GM21381 (cell line): ENCODE measurements at regions not wholly inside any gene's neighbourhood (a gene's known extent, or its start where the extent isn't known, plus 50 kb on each side); places are given as distances from the start of the nearest gene placed in this dataset.
"Not testable (repeated sequence)": the region's sequence is repeated elsewhere in the genome, so short reads cannot be mapped to it uniquely, and the experiment has no call there.

ENCODE experiments used
- ATAC-seq: cut with Tn5 transposase; IDR thresholded peaks from one replicate; pipeline ENCODE4 v1.9.1; 2021; ENCODE audit warnings: mild to moderate bottlenecking, moderate library complexity; ENCODE audit not compliant: unreplicated experiment

- no peak for ATAC-seq
Measured at GRCh38 chr1:95659588-95659987, 425.6 kb downstream of the RWDD3 start.

- no peak for ATAC-seq
Measured at GRCh38 chr1:95660736-95661135, 426.7 kb downstream of the RWDD3 start.

- ATAC-seq: not testable (repeated sequence)
Measured at GRCh38 chr1:95663530-95663929, 429.5 kb downstream of the RWDD3 start.

- no peak for ATAC-seq
Measured at GRCh38 chr1:95668165-95668564, 434.2 kb downstream of the RWDD3 start.

- not testable (repeated sequence) for ATAC-seq
Measured at GRCh38 chr1:95669638-95670037, 435.6 kb downstream of the RWDD3 start.

GRCh38 chr1:95671098-95671497, 437.1 kb downstream of the RWDD3 start:
- ATAC-seq: no peak

GRCh38 chr1:95679262-95679661, 445.3 kb downstream of the RWDD3 start:
- no peak for ATAC-seq

- no peak for ATAC-seq
Measured at GRCh38 chr1:95685081-95685480, 451.1 kb downstream of the RWDD3 start.

GRCh38 chr1:95686217-95686616, 452.2 kb downstream of the RWDD3 start:
- ATAC-seq: no peak

GRCh38 chr1:95699149-95699953, 465.3 kb downstream of the RWDD3 start:
- ATAC-seq: no peak

- ATAC-seq: no peak
Measured at GRCh38 chr1:95701450-95702173, 467.6 kb downstream of the RWDD3 start.

- ATAC-seq: no peak
Measured at GRCh38 chr1:95703046-95703445, 469.0 kb downstream of the RWDD3 start.

GRCh38 chr1:95716097-95716496, 482.1 kb downstream of the RWDD3 start:
- no peak for ATAC-seq

- no peak for ATAC-seq
Measured at GRCh38 chr1:95716550-95716949, 482.5 kb downstream of the RWDD3 start.

GRCh38 chr1:95723346-95723745, 489.3 kb downstream of the RWDD3 start:
- no peak for ATAC-seq

GRCh38 chr1:95728841-95729240, 494.8 kb downstream of the RWDD3 start:
- no peak for ATAC-seq

GRCh38 chr1:95730986-95731385, 497.0 kb downstream of the RWDD3 start:
- ATAC-seq: no peak

GRCh38 chr1:95731466-95731865, 497.5 kb downstream of the RWDD3 start:
- no peak for ATAC-seq

GRCh38 chr1:95733031-95733430, 499.0 kb downstream of the RWDD3 start:
- no peak for ATAC-seq

GRCh38 chr1:95733671-95734070, 499.7 kb downstream of the RWDD3 start:
- ATAC-seq: no peak

GRCh38 chr1:95734560-95734959, 500.6 kb downstream of the RWDD3 start:
- ATAC-seq: no peak

- no peak for ATAC-seq
Measured at GRCh38 chr1:95742591-95743089, 508.6 kb downstream of the RWDD3 start.
